K562 (cell line): ENCODE measurements at regions not wholly inside any gene's neighbourhood (a gene's known extent, or its start where the extent isn't known, plus 50 kb on each side); places are given as distances from the start of the nearest gene placed in this dataset.

Experiments used
- BRCA1 ChIP-seq, 2 experiments: fragments of 450-650 bp in 1 of 2; sonication (generic) in 1 of 2; formaldehyde crosslinking in 1 of 2; IDR thresholded peaks; 2 replicates each; pipeline versions ENCODE4 v1.5.0 to v1.6.1; 2017 to 2020; ENCODE audit warnings: mild to moderate bottlenecking in 1 of 2, missing genetic modification reagents in 1 of 2
- CBX1 ChIP-seq: sonication (generic); IDR thresholded peaks from 2 replicates; pipeline ENCODE4 v1.6.1; 2016; ENCODE audit warnings: antibody characterized with exemption, low read depth, mild to moderate bottlenecking
- CCNT2 ChIP-seq: IDR thresholded peaks from 2 replicates; pipeline ENCODE4 v1.6.1; 2011; ENCODE audit warnings: borderline replicate concordance, low read depth, mild to moderate bottlenecking, moderate library complexity, mixed read lengths, low read length; ENCODE audit not compliant: insufficient read length; ENCODE audit errors: extremely low read depth
- FIP1L1 ChIP-seq: fragments of 200-400 bp; formaldehyde crosslinking; IDR thresholded peaks from 2 replicates; pipeline ENCODE4 v1.6.1; 2018; ENCODE audit warnings: mild to moderate bottlenecking, low read depth, low read length; ENCODE audit not compliant: poor library complexity, severe bottlenecking
- MTF1 ChIP-seq: fragments of 250-450 bp; sonication (Bioruptor Pico); IDR thresholded peaks from 2 replicates; pipeline ENCODE4 v1.9.0; 2021; ENCODE audit warnings: moderate library complexity, mild to moderate bottlenecking, inconsistent platforms, borderline replicate concordance
- RBM22 ChIP-seq: fragments of 200-400 bp; formaldehyde crosslinking; IDR thresholded peaks from 2 replicates; pipeline ENCODE4 v1.6.1; 2018; ENCODE audit warnings: low read length, low read depth; ENCODE audit not compliant: poor library complexity, severe bottlenecking
- SIN3A ChIP-seq, 2 experiments: fragments of 150-350 bp in 1 of 2; IDR thresholded peaks; 2 replicates each; pipeline ENCODE4 v1.6.1; 2011 to 2016; ENCODE audit warnings: borderline replicate concordance in 2 of 2, low read depth in 2 of 2, low read length in 2 of 2, mild to moderate bottlenecking in 2 of 2, moderate library complexity in 2 of 2; ENCODE audit not compliant: control insufficient read depth in 1 of 2
- ZNF174 ChIP-seq: fragments of 250-450 bp; sonication (Bioruptor Pico); IDR thresholded peaks from 2 replicates; pipeline ENCODE4 v1.4.0; 2020; ENCODE audit warnings: mild to moderate bottlenecking
- ZNF584 ChIP-seq: fragments of 200-800 bp; sonication (Bioruptor generic); IDR thresholded peaks from 2 replicates; pipeline ENCODE4 v1.6.1; 2016; ENCODE audit warnings: low read depth, mild to moderate bottlenecking, missing genetic modification characterization, missing compliant biosample characterization
- TF ChIP-seq, protein P1 (sequence below): fragments of 250-450 bp; sonication (Bioruptor Pico); IDR thresholded peaks from 2 replicates; pipeline ENCODE4 v1.5.0; 2021; ENCODE audit warnings: mild to moderate bottlenecking, borderline replicate concordance
- TF ChIP-seq, protein P2 (sequence below): fragments of 450-650 bp; IDR thresholded peaks from 2 replicates; pipeline ENCODE4 v1.6.1; 2016
- TF ChIP-seq, protein P3 (sequence below), 2 experiments: fragments of 450-650 bp; conservative IDR thresholded peaks; 2 replicates each; pipeline ENCODE4 v1.6.1; 2017; ENCODE audit warnings: mild to moderate bottlenecking in 2 of 2, moderate library complexity in 2 of 2
- TF ChIP-seq, protein P4 (sequence below): fragments of 450-650 bp; IDR thresholded peaks from 2 replicates; pipeline ENCODE4 v1.6.1; 2016; ENCODE audit warnings: antibody characterized with exemption

DNA sequence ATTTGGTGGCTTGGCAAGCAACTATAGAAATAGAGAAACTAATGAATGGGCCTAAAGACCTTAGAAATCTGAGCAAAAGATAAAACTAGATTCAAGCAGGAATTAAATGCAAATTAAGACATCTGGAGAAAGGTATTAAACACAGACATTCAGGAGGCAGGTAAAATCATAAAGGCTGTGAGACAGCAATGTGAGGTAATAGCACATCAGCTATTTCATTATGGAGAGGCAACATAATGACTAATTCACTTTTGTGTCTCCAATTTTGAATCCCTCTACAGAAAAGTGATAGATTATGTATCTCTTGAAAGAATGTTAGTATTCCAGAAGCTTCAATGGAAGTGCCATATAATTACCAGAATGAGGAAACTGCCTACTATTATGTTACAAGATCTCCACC is 175.9 kb upstream of the LRIG3 start (continued):
- TF ChIP-seq RBM22 (no peak), CCNT2 (no peak), ZNF584 (CRISPR knock-in tag) (no peak), FIP1L1 (no peak), SIN3A (IDR thresholded peaks at IDR 0.05; ENCODE audit: borderline replicate concordance in 2 of 2, control insufficient read depth in 1 of 2, low read depth in 2 of 2, low read length in 2 of 2) (no peak), ZNF174 (CRISPR knock-in tag) (no peak), CBX1 (no peak), MTF1 (CRISPR knock-in tag) (no peak), BRCA1 (IDR thresholded peaks at IDR 0.05) (no peak), BRCA1 (CRISPR knock-in tag; IDR thresholded peaks at IDR 0.05) (no peak)
- TF ChIP-seq, protein P1, sequence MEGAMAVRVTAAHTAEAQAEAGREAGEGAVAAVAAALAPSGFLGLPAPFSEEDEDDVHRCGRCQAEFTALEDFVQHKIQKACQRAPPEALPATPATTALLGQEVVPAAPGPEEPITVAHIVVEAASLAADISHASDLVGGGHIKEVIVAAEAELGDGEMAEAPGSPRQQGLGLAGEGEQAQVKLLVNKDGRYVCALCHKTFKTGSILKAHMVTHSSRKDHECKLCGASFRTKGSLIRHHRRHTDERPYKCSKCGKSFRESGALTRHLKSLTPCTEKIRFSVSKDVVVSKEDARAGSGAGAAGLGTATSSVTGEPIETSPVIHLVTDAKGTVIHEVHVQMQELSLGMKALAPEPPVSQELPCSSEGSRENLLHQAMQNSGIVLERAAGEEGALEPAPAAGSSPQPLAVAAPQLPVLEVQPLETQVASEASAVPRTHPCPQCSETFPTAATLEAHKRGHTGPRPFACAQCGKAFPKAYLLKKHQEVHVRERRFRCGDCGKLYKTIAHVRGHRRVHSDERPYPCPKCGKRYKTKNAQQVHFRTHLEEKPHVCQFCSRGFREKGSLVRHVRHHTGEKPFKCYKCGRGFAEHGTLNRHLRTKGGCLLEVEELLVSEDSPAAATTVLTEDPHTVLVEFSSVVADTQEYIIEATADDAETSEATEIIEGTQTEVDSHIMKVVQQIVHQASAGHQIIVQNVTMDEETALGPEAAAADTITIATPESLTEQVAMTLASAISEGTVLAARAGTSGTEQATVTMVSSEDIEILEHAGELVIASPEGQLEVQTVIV (CRISPR knock-in tag) = no peak
- TF ChIP-seq, protein P2, sequence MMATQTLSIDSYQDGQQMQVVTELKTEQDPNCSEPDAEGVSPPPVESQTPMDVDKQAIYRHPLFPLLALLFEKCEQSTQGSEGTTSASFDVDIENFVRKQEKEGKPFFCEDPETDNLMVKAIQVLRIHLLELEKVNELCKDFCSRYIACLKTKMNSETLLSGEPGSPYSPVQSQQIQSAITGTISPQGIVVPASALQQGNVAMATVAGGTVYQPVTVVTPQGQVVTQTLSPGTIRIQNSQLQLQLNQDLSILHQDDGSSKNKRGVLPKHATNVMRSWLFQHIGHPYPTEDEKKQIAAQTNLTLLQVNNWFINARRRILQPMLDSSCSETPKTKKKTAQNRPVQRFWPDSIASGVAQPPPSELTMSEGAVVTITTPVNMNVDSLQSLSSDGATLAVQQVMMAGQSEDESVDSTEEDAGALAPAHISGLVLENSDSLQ = no peak
- TF ChIP-seq, protein P3, sequence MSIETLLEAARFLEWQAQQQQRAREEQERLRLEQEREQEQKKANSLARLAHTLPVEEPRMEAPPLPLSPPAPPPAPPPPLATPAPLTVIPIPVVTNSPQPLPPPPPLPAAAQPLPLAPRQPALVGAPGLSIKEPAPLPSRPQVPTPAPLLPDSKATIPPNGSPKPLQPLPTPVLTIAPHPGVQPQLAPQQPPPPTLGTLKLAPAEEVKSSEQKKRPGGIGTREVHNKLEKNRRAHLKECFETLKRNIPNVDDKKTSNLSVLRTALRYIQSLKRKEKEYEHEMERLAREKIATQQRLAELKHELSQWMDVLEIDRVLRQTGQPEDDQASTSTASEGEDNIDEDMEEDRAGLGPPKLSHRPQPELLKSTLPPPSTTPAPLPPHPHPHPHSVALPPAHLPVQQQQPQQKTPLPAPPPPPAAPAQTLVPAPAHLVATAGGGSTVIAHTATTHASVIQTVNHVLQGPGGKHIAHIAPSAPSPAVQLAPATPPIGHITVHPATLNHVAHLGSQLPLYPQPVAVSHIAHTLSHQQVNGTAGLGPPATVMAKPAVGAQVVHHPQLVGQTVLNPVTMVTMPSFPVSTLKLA (conservative IDR thresholded peaks at IDR 0.05) = no peak
- TF ChIP-seq, protein P4, sequence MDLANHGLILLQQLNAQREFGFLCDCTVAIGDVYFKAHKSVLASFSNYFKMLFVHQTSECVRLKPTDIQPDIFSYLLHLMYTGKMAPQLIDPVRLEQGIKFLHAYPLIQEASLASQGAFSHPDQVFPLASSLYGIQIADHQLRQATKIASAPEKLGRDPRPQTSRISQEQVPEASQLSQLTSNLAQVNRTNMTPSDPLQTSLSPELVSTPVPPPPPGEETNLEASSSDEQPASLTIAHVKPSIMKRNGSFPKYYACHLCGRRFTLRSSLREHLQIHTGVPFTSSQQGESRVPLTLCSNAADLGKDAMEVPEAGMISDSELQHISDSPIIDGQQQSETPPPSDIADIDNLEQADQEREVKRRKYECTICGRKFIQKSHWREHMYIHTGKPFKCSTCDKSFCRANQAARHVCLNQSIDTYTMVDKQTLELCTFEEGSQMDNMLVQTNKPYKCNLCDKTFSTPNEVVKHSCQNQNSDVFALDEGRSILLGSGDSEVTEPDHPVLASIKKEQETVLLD = no peak
- TF ChIP-seq, all 486 proteins: peak for 0
